Upper lobe of left lung (tissue), 4 donors: ENCODE measurements at regions not wholly inside any gene's neighbourhood (a gene's known extent, or its start where the extent isn't known, plus 50 kb on each side); places are given as distances from the start of the nearest gene placed in this dataset.

ENCODE experiments used
- POLR2A ChIP-seq, 4 donors: fragments of 450-650 bp; IDR thresholded peaks; one replicate each; pipeline ENCODE4 v1.5.1; 2016 to 2017; ENCODE audit warnings: antibody characterized with exemption in 4 of 4, mild to moderate bottlenecking in 2 of 4
- POLR2AphosphoS5 ChIP-seq, 2 donors: sonication (generic); formaldehyde crosslinking; IDR thresholded peaks; one replicate each; pipeline ENCODE4 v1.5.1; 2017; ENCODE audit warnings: antibody characterized with exemption in 2 of 2
- TF ChIP-seq, protein P1 (sequence below), 6 experiments: fragments of 450-650 bp in 4 of 6; fragments of 200-600 bp in 2 of 6; sonication (generic) in 2 of 6; IDR thresholded peaks; one replicate each; pipeline ENCODE4 v1.5.1; 2016 to 2019; ENCODE audit warnings: antibody characterized with exemption in 6 of 6

DNA sequence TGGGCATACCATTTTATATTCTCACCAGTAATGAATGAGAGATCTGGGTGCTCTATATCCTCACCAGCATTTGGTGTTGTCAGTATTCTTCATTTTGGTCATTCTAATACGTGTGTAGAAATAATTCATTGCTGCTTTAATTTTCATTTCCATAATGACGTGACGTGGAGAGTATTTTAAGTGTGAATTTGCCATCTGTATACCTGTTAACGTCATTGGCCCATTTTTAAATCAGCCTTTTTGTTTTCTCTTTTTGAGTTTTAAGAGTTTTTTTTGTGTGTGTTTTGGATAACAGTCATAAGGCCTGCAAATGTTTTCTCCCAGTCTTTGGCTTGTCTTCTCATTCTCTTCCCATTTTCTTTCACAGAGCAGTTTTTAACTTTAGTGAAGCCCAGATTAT, 74.4 kb upstream of the SYT1 start:
- TF ChIP-seq POLR2A (IDR thresholded peaks at IDR 0.05) = no peak
- TF ChIP-seq, protein P1, sequence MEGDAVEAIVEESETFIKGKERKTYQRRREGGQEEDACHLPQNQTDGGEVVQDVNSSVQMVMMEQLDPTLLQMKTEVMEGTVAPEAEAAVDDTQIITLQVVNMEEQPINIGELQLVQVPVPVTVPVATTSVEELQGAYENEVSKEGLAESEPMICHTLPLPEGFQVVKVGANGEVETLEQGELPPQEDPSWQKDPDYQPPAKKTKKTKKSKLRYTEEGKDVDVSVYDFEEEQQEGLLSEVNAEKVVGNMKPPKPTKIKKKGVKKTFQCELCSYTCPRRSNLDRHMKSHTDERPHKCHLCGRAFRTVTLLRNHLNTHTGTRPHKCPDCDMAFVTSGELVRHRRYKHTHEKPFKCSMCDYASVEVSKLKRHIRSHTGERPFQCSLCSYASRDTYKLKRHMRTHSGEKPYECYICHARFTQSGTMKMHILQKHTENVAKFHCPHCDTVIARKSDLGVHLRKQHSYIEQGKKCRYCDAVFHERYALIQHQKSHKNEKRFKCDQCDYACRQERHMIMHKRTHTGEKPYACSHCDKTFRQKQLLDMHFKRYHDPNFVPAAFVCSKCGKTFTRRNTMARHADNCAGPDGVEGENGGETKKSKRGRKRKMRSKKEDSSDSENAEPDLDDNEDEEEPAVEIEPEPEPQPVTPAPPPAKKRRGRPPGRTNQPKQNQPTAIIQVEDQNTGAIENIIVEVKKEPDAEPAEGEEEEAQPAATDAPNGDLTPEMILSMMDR (IDR thresholded peaks at IDR 0.05) = no peak
- TF ChIP-seq POLR2AphosphoS5 (IDR thresholded peaks at IDR 0.05) = no peak
